ENCODE measurements at regions not wholly inside any gene's neighbourhood (a gene's known extent, or its start where the extent isn't known, plus 50 kb on each side); places are given as distances from the start of the nearest gene placed in this dataset.

GRCh38 chrX:40877887-40878286 is 142.5 kb upstream of the MED14 start:
- TF ChIP-seq POLR2AphosphoS5 (IDR thresholded peaks at IDR 0.05) (no peak), CTCF (IDR thresholded peaks at IDR 0.05) (peak in 1 of 3 donors; percentile 24)

Measured in breast epithelium (tissue), 3 donors.